Kidney epithelial cell (primary cell): ENCODE measurements at regions not wholly inside any gene's neighbourhood (a gene's known extent, or its start where the extent isn't known, plus 50 kb on each side); places are given as distances from the start of the nearest gene placed in this dataset.

Experiments used
- DNase-seq: peaks from one replicate; pipeline ENCODE4 v3.0.0-alpha.2; 2010; ENCODE audit warnings: low read depth
- H3K27me3 ChIP-seq: 2 replicates; pipeline ENCODE4 v1.6.0; 2011; ENCODE audit warnings: low read length; ENCODE audit not compliant: control insufficient read depth, insufficient read depth
- H3K36me3 ChIP-seq: 2 replicates; pipeline ENCODE4 v1.5.1; 2011; ENCODE audit warnings: low read length; ENCODE audit not compliant: control insufficient read depth, insufficient read depth
- H3K4me3 ChIP-seq: 2 replicates; pipeline ENCODE4 v1.5.1; 2011; ENCODE audit warnings: low read depth, mild to moderate bottlenecking, control low read depth, low read length
- TF ChIP-seq, protein P1 (sequence below): IDR thresholded peaks from 2 replicates; pipeline ENCODE4 v1.5.1; 2011; ENCODE audit warnings: mild to moderate bottlenecking, moderate library complexity, low read length, control low read depth, inconsistent platforms; ENCODE audit not compliant: insufficient read depth, poor library complexity, severe bottlenecking

DNA sequence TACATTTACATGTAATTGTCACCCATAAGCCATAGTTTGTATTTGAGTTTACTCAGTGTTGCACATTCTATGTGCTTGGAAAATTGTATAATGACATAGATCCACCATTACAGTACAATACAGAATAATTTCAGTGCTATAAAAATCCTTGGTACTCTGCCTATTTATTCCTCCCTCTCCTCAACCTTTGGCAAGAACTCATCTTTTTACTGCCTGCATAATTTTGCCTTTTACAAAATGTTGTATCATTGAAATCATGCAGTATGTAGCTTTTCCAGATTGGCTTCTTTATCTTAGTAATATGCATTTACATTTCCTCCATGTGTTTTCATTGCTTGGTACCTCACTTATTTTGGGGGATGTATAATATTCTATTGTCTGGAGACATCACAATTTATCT lies 786.9 kb upstream of the SEMA6D start:
- no peak for DNase-seq
- no peaks in the 10 kb centered on the region for H3K36me3 ChIP-seq
- no peaks in the 10 kb centered on the region for H3K27me3 ChIP-seq
- TF ChIP-seq, protein P1, sequence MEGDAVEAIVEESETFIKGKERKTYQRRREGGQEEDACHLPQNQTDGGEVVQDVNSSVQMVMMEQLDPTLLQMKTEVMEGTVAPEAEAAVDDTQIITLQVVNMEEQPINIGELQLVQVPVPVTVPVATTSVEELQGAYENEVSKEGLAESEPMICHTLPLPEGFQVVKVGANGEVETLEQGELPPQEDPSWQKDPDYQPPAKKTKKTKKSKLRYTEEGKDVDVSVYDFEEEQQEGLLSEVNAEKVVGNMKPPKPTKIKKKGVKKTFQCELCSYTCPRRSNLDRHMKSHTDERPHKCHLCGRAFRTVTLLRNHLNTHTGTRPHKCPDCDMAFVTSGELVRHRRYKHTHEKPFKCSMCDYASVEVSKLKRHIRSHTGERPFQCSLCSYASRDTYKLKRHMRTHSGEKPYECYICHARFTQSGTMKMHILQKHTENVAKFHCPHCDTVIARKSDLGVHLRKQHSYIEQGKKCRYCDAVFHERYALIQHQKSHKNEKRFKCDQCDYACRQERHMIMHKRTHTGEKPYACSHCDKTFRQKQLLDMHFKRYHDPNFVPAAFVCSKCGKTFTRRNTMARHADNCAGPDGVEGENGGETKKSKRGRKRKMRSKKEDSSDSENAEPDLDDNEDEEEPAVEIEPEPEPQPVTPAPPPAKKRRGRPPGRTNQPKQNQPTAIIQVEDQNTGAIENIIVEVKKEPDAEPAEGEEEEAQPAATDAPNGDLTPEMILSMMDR = no peak
- no peak overlapping the region for H3K4me3 ChIP-seq

DNA sequence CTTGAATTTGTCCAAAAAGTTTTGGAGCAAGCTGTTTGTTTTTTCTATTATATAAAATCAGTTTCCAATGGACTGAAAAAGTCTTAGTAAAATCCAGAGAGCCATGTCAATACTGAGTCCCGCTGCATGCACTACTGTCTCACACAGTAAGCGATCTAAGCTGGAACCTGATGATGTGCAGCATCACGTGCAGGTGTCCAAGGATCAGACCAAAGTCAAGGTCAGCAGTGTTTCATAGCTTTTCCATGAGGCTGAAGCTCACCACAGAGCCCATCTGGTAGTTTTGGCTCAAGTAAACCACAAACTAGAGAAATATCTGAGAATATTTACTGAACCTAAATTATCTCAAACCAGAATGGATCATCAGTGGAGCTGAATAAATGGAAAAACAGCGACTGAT lies 784.0 kb upstream of the SEMA6D start:
- Histone ChIP-seq H3K4me3 (no peak overlapping the region), H3K36me3 (no peaks in the 10 kb centered on the region), H3K27me3 (no peaks in the 10 kb centered on the region)
- no peak for DNase-seq
- TF ChIP-seq, protein P1 = no peak

DNA sequence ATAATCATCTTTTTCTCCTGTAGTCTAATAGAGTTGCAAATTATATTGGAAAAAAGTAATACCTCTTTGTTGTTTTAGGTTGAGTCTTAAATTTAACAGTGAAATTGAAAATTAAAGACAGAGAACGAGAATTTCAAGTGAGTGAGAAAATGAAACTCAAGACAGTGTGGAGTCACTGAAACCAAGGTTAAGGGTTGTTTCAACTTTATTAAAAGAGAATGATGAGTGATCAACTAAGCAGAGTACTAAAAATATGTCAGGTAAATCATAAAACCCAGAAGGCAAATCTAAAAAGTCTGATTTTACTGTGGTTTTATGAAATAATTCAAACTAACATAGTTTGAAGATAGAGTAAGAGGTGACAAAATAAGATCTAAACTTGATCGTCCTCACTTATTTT lies 782.5 kb upstream of the SEMA6D start:
- no peak for DNase-seq
- Histone ChIP-seq H3K4me3 (no peak overlapping the region), H3K27me3 (no peaks in the 10 kb centered on the region), H3K36me3 (no peaks in the 10 kb centered on the region)
- TF ChIP-seq, protein P1 = no peak

DNA sequence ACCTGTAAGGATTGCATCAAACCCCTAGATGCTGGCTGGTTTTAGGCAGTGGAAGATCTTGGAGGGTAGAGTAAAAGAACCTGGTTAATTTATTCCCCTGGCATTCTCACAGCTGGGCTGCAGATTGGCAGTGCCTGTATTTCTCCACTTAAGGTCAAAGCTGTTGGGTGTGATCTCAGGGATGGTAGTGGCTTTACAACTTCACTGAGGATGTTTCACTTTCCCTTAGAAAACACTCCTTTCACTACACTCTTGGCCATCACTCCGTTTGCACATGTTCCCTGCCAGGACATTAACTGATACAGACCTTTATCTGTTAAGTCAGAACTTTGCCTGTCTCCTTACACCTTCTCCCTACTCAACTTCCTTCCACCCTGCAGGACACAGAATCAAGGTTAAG lies 779.1 kb upstream of the SEMA6D start:
- DNase-seq = no peak
- no peak overlapping the region for H3K4me3 ChIP-seq
- no peaks in the 10 kb centered on the region for H3K36me3 ChIP-seq
- no peaks in the 10 kb centered on the region for H3K27me3 ChIP-seq
- TF ChIP-seq, protein P1 = no peak

DNA sequence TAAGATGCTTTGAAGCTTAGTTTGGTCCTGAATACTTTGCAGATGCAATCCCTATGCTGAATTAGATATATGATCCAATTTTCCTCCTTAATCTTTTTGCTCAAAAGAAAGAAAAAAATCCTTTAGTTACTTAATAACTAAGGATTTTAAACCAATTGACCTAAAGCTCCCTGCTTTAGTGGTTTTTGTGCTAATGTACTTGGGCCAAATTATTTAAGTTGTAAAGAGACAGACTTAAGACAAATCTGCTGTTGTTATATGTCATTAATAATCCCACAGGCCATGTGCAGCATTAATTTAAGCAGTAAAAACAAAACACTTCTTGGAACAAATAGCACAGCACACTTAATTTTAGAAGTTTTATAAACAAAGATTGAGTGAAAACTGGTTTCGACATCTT lies 776.1 kb upstream of the SEMA6D start:
- no peak for DNase-seq
- Histone ChIP-seq H3K36me3 (no peaks in the 10 kb centered on the region), H3K27me3 (no peaks in the 10 kb centered on the region), H3K4me3 (no peak overlapping the region)
- TF ChIP-seq, protein P1 = no peak

DNA sequence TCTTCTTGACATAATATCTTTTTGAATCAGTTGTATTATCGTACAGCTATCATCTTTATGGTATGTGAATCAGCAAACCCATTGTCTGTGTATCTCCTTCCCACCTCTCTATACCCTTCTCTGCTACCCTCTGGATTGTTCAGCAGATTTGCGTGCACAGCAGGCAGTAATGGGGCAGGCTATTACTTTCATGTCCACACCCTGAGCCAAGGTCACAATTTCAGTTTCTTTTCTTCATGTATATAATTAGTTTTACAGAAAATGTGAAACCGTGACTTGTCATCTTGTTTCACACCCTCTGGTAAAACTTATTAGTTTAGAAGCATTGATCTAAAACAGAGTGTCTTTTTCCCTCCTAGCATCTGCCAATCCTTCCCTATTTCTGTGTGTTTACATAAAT lies 770.4 kb upstream of the SEMA6D start:
- DNase-seq = no peak
- TF ChIP-seq, protein P1 = no peak

More for the DNA sequence above, 770.4 kb upstream of the SEMA6D start:
- H3K36me3 ChIP-seq = no peaks in the 10 kb centered on the region
- H3K27me3 ChIP-seq = no peaks in the 10 kb centered on the region
- no peak overlapping the region for H3K4me3 ChIP-seq
